HG03432 (cell line): ENCODE measurements at regions not wholly inside any gene's neighbourhood (a gene's known extent, or its start where the extent isn't known, plus 50 kb on each side); places are given as distances from the start of the nearest gene placed in this dataset.

Experiments
- ATAC-seq: cut with Tn5 transposase; IDR thresholded peaks from one replicate; pipeline ENCODE4 v1.9.1; 2021; ENCODE audit warnings: mild to moderate bottlenecking, moderate library complexity; ENCODE audit not compliant: unreplicated experiment

- no peak for ATAC-seq
These were observed 103.8 kb downstream of the CPN2 start for GRCh38 chr3:194247350-194247740.

- no peak for ATAC-seq
These were observed 101.6 kb downstream of the CPN2 start for GRCh38 chr3:194249323-194250097.

GRCh38 chr3:194250098-194251002 lies 100.8 kb downstream of the CPN2 start:
- ATAC-seq = no peak

GRCh38 chr3:194251007-194251406 lies 100.1 kb downstream of the CPN2 start:
- no peak for ATAC-seq

- no peak for ATAC-seq
These were observed 99.7 kb downstream of the CPN2 start for GRCh38 chr3:194251461-194251860.

GRCh38 chr3:194251891-194252560 lies 99.1 kb downstream of the CPN2 start:
- no peak for ATAC-seq

- ATAC-seq = no peak
These were observed 97.9 kb downstream of the CPN2 start for GRCh38 chr3:194253270-194253669.

- no peak for ATAC-seq
These were observed 97.1 kb downstream of the CPN2 start for GRCh38 chr3:194254040-194254439.

- ATAC-seq = peak; percentile 66
These were observed 95.7 kb downstream of the CPN2 start for GRCh38 chr3:194255252-194256039.

- no peak for ATAC-seq
These were observed 94.8 kb downstream of the CPN2 start for GRCh38 chr3:194256040-194256945.

GRCh38 chr3:194257151-194257621 lies 93.9 kb downstream of the CPN2 start:
- ATAC-seq = no peak

GRCh38 chr3:194257916-194258668 lies 93.0 kb downstream of the CPN2 start:
- no peak for ATAC-seq

- ATAC-seq = no peak
These were observed 91.0 kb downstream of the CPN2 start for GRCh38 chr3:194259982-194260766.

GRCh38 chr3:194261581-194262063 lies 89.5 kb downstream of the CPN2 start:
- ATAC-seq = no peak

- ATAC-seq = no peak
These were observed 88.8 kb downstream of the CPN2 start for GRCh38 chr3:194262176-194262924.

- ATAC-seq = no peak
These were observed 88.2 kb downstream of the CPN2 start for GRCh38 chr3:194262925-194263305.
